ENCODE measurements at regions not wholly inside any gene's neighbourhood (a gene's known extent, or its start where the extent isn't known, plus 50 kb on each side); places are given as distances from the start of the nearest gene placed in this dataset.
A peak's percentile ranks its signal among the peaks of the same experiment; 100 is the strongest.

DNA sequence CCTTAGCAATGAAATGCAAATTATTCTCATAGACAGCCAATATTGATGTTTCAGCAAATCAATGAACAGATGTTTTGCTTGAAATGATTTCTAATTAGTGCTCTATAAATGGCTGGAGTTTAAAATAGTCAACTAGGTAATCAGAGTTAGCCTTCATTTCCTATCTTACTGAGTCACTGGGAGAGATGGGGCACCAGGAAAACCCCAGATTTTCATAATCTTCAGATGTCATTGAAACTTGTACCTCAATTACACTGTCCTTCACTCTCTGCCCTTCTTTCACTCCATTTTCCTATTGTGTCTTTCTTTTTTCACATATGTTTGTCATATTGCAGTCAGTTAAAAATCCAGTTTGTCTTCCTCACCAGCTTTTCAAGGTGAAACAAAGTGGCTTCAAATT, 92.7 kb downstream of the C12orf75 start:
- TF ChIP-seq, protein P1, sequence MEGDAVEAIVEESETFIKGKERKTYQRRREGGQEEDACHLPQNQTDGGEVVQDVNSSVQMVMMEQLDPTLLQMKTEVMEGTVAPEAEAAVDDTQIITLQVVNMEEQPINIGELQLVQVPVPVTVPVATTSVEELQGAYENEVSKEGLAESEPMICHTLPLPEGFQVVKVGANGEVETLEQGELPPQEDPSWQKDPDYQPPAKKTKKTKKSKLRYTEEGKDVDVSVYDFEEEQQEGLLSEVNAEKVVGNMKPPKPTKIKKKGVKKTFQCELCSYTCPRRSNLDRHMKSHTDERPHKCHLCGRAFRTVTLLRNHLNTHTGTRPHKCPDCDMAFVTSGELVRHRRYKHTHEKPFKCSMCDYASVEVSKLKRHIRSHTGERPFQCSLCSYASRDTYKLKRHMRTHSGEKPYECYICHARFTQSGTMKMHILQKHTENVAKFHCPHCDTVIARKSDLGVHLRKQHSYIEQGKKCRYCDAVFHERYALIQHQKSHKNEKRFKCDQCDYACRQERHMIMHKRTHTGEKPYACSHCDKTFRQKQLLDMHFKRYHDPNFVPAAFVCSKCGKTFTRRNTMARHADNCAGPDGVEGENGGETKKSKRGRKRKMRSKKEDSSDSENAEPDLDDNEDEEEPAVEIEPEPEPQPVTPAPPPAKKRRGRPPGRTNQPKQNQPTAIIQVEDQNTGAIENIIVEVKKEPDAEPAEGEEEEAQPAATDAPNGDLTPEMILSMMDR (IDR thresholded peaks at IDR 0.05; ENCODE audit: low read depth, low read length), result no peak

DNA sequence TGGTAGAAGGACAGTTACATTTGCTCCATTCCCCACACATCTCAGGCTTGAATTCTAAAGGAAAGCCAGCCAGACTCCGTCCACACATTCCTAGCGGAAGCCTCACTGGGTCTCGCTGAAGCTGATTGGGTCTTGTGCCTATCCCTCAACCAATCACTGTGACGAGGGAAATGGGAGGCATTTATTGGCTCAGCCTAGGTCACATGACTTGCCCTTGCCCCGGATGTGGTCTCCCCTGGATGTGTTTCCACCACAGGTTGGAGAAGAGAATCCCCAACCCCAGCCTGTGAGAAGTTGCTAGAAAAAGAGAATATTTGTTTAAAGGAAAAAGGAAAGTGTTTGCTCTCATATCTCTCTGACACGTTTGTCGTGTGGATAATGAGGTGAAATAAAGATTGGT, 93.4 kb downstream of the C12orf75 start:
- no peak for DNase-seq (ENCODE audit: low read depth, low spot score)
- H3K4me3 ChIP-seq (ENCODE audit: low read depth, low read length), result no peak overlapping the region
- in situ Hi-C loops (cut with HindIII; ENCODE audit: low sequenced_read_pairs), result no loop called here
- TF ChIP-seq, protein P1 (IDR thresholded peaks at IDR 0.05; ENCODE audit: low read depth, low read length), result no peak

More for the DNA sequence above, 92.7 kb downstream of the C12orf75 start:
- no peak for DNase-seq (ENCODE audit: low read depth, low spot score)
- in situ Hi-C loops (cut with HindIII; ENCODE audit: low sequenced_read_pairs), result no loop called here
- no peak overlapping the region for H3K4me3 ChIP-seq (ENCODE audit: low read depth, low read length)

DNA sequence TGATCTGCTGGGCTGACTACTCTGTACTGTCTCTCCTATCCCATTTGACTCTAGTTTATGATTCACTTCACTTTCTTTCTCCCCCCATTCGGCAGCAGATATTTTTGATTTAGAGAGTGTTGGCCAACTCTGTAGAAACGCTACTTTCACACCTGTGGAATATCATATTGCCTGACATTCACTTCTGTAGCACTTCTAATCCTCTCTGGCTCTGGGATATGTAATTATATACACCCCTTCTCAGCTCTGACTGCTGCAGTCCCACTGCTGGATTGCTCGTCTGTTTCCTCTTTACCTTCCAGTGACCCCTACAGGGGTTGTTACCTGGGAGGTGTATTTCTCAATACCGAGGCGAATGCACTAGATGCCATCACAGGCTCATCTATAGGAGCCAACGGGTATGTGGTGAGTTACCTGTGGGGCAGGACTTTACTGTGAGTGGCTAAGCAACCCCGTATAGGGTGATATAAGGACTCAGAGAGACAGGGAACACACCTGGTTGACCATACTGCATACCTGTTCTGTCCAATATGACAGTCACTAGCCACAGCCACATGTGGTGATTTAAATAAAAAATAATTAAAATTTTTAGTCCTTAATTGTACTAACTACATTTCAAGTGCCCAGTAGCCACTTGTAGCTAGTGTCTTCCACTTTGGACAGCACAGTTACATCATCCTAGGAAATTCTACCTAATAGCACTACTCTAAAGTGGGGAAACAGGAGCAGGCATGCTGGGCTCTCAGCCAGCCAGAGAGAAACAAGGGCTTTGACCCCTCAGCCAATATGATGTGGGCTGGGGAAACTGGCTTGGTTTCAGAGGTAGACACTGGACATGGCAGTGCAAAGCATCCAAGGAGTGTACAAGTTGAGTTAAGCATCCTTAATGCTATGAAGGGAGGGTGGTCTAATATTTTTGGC, 95.0 kb downstream of the C12orf75 start:
- no peak for DNase-seq (ENCODE audit: low read depth, low spot score)
- no peak overlapping the region for H3K4me3 ChIP-seq (ENCODE audit: low read depth, low read length)
- TF ChIP-seq, protein P1 (IDR thresholded peaks at IDR 0.05; ENCODE audit: low read depth, low read length), result no peak
- in situ Hi-C loops (cut with HindIII; ENCODE audit: low sequenced_read_pairs), result no loop called here

DNA sequence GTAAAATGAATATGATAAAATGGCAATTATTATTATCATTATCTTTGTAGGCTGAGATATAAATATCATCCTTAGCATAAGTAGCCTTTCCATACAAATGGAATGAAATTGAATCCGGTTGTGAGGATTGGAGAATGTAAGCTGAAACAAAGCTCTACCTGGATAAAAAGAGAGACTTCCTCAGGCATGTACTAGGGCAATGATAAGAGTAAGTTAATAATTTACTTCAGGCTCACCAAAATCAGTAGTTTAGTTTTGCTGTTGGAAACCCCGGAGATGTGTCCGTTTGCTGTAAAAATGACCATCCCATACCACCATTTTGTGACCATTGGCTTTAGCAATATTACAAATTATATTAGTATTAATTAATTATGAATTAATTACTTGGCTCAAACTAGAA, 96.3 kb downstream of the C12orf75 start:
- in situ Hi-C loops (cut with HindIII; ENCODE audit: low sequenced_read_pairs), result no loop called here
- no peak overlapping the region for H3K4me3 ChIP-seq (ENCODE audit: low read depth, low read length)
- TF ChIP-seq, protein P1 (IDR thresholded peaks at IDR 0.05; ENCODE audit: low read depth, low read length), result no peak

DNA sequence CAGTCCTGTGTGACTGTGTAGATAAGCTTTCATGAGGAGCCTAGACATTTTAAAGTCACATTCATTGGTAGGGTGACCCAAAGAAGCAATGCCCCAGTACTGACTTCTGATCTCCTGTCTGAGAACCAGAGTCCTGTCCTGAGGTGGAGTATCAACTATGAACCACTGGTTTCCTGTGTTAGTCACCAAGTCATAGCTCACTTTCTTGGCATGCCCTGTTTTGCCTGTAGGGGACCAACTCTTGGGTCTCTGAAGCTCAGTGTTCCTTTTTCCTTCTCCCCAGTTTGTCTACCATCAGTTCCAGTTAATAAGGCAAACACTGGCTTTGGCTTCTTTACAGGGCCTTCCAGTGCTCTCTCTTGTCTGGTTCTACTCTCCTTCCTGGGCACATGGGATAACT, 97.4 kb downstream of the C12orf75 start:
- H3K4me3 ChIP-seq (ENCODE audit: low read depth, low read length), result no peak overlapping the region
- DNase-seq (ENCODE audit: low read depth, low spot score), result peak; percentile 34
- in situ Hi-C loops (cut with HindIII; ENCODE audit: low sequenced_read_pairs), result no loop called here
- TF ChIP-seq, protein P1 (IDR thresholded peaks at IDR 0.05; ENCODE audit: low read depth, low read length), result peak; percentile 40

More for the DNA sequence above, 96.3 kb downstream of the C12orf75 start:
- no peak for DNase-seq (ENCODE audit: low read depth, low spot score)

DNA sequence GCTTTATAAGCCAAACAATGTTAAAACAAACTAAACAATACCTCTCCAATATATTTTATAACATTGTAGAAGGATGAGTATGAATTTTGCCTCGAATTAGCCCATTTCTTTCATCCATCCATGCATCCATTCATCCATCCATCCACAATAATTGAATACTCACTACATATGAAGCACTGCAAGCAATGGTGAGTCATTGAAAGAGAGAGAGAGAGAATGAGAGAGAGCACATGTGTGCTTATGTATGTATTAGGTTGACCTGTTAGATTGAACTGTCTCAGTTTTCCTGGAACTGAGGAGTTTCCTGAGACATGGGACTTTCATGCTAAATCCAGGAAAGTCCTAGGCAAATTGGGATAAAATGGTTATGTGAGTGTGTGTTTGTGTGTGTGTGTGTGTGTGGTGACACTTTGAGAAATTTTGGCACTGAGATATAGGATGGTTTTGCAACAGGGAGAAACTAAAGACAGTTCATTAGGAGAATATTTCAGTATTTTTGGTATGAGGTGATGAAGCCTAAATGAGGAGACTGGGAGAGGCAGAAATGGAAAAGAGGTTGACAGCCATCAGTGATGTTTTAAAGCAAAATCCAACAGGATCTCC, 98.4 kb downstream of the C12orf75 start:
- H3K4me3 ChIP-seq (ENCODE audit: low read depth, low read length), result no peak overlapping the region
- in situ Hi-C loops (cut with HindIII; ENCODE audit: low sequenced_read_pairs), result no loop called here
- no peak for DNase-seq (ENCODE audit: low read depth, low spot score)
- TF ChIP-seq, protein P1 (IDR thresholded peaks at IDR 0.05; ENCODE audit: low read depth, low read length), result no peak

Measured in astrocyte of the spinal cord (primary cell).